SK-N-SH treated with all-trans-retinoic acid at 6 μM for 48 hours (cell line): ENCODE measurements at regions not wholly inside any gene's neighbourhood (a gene's known extent, or its start where the extent isn't known, plus 50 kb on each side); places are given as distances from the start of the nearest gene placed in this dataset.
A peak's percentile ranks its signal among the peaks of the same experiment; 100 is the strongest.

ENCODE experiments used
- ATAC-seq: fragments of 200-7000 bp; cut with Tn5 transposase; 3 replicates; pipeline ENCODE4 v1.9.1; 2020; ENCODE audit warnings: mild to moderate bottlenecking, moderate library complexity
- ARNTL ChIP-seq: fragments of 450-650 bp; formaldehyde crosslinking; IDR thresholded peaks from 2 replicates; pipeline ENCODE4 v1.5.0; 2020; ENCODE audit warnings: low read depth, mild to moderate bottlenecking, moderate library complexity, borderline replicate concordance
- BACH2 ChIP-seq: fragments of 250-450 bp; sonication (Bioruptor Pico); IDR thresholded peaks from 2 replicates; pipeline ENCODE4 v1.9.0; 2021; ENCODE audit warnings: mild to moderate bottlenecking, borderline replicate concordance
- CREB5 ChIP-seq: fragments of 250-450 bp; sonication (Bioruptor Pico); IDR thresholded peaks from 2 replicates; pipeline ENCODE4 v1.5.1; 2020; ENCODE audit warnings: low read depth, mild to moderate bottlenecking, moderate library complexity
- CSDC2 ChIP-seq: fragments of 250-450 bp; sonication (Bioruptor Pico); IDR thresholded peaks from 2 replicates; pipeline ENCODE4 v1.5.0; 2020; ENCODE audit warnings: mild to moderate bottlenecking, moderate library complexity
- CSRNP3 ChIP-seq: fragments of 250-450 bp; sonication (Bioruptor Pico); IDR thresholded peaks from 2 replicates; pipeline ENCODE4 v1.5.1; 2021; ENCODE audit warnings: mild to moderate bottlenecking, moderate library complexity
- ESRRG ChIP-seq: fragments of 250-450 bp; sonication (Bioruptor Pico); IDR thresholded peaks from 2 replicates; pipeline ENCODE4 v1.6.1; 2021; ENCODE audit warnings: mild to moderate bottlenecking
- ISL1 ChIP-seq: fragments of 250-450 bp; sonication (Bioruptor Pico); IDR thresholded peaks from 2 replicates; pipeline ENCODE4 v2.1.2; 2022; ENCODE audit warnings: mild to moderate bottlenecking, moderate library complexity
- OSR1 ChIP-seq: fragments of 250-450 bp; sonication (Bioruptor Pico); IDR thresholded peaks from 2 replicates; pipeline ENCODE4 v1.8.0; 2022; ENCODE audit warnings: moderate library complexity, mild to moderate bottlenecking, inconsistent platforms
- PPARA ChIP-seq: fragments of 250-450 bp; sonication (Bioruptor Pico); IDR thresholded peaks from 2 replicates; pipeline ENCODE4 v1.5.0; 2020; ENCODE audit warnings: mild to moderate bottlenecking, borderline replicate concordance
- RARB ChIP-seq: fragments of 250-450 bp; sonication (Bioruptor Pico); IDR thresholded peaks from 2 replicates; pipeline ENCODE4 v1.8.0; 2021; ENCODE audit warnings: mild to moderate bottlenecking, moderate library complexity
- SNAI2 ChIP-seq: fragments of 250-450 bp; sonication (Bioruptor Pico); IDR thresholded peaks from 2 replicates; pipeline ENCODE4 v1.5.0; 2020; ENCODE audit warnings: mild to moderate bottlenecking, moderate library complexity
- TCF4 ChIP-seq: fragments of 250-450 bp; sonication (Bioruptor Pico); IDR thresholded peaks from 2 replicates; pipeline ENCODE4 v1.8.0; 2021; ENCODE audit warnings: mild to moderate bottlenecking, moderate library complexity, borderline replicate concordance
- TOX ChIP-seq: fragments of 250-450 bp; sonication (Bioruptor Pico); IDR thresholded peaks from 2 replicates; pipeline ENCODE4 v1.8.0; 2021; ENCODE audit warnings: mild to moderate bottlenecking, moderate library complexity, borderline replicate concordance
- TSHZ2 ChIP-seq: fragments of 250-450 bp; sonication (Bioruptor Pico); IDR thresholded peaks from 2 replicates; pipeline ENCODE4 v1.5.0; 2020; ENCODE audit warnings: mild to moderate bottlenecking, moderate library complexity
- ZC3H10 ChIP-seq: fragments of 250-450 bp; sonication (Bioruptor Pico); IDR thresholded peaks from 2 replicates; pipeline ENCODE4 v1.5.1; 2021; ENCODE audit warnings: mild to moderate bottlenecking, moderate library complexity
- ZFP3 ChIP-seq: fragments of 250-450 bp; sonication (Bioruptor Pico); IDR thresholded peaks from 2 replicates; pipeline ENCODE4 v1.5.0; 2020; ENCODE audit warnings: mild to moderate bottlenecking, moderate library complexity
- ZFP30 ChIP-seq: fragments of 450-650 bp; formaldehyde crosslinking; IDR thresholded peaks from 2 replicates; pipeline ENCODE4 v1.5.0; 2022; ENCODE audit warnings: mild to moderate bottlenecking, moderate library complexity
- ZNF565 ChIP-seq: fragments of 450-650 bp; formaldehyde crosslinking; conservative IDR thresholded peaks from 2 replicates; pipeline ENCODE4 v1.5.0; 2020; ENCODE audit warnings: low read depth, mild to moderate bottlenecking, moderate library complexity
- ZNF70 ChIP-seq: fragments of 450-650 bp; formaldehyde crosslinking; IDR thresholded peaks from 2 replicates; pipeline ENCODE4 v1.5.0; 2020; ENCODE audit warnings: mild to moderate bottlenecking, moderate library complexity
- ZNF8 ChIP-seq: fragments of 450-650 bp; formaldehyde crosslinking; IDR thresholded peaks from 2 replicates; pipeline ENCODE4 v1.5.0; 2020; ENCODE audit warnings: mild to moderate bottlenecking, moderate library complexity
- TF ChIP-seq, protein P1 (sequence below): fragments of 250-450 bp; sonication (Bioruptor Pico); IDR thresholded peaks from 2 replicates; pipeline ENCODE4 v1.8.0; 2020; ENCODE audit warnings: mild to moderate bottlenecking, moderate library complexity, borderline replicate concordance

GRCh38 chr6:147127587-147127986, 76.6 kb upstream of the STXBP5 start:
- no peak for ATAC-seq
- TF ChIP-seq ESRRG (CRISPR knock-in tag) = no peak
- no peak for TF ChIP-seq ARNTL (CRISPR knock-in tag)
- TF ChIP-seq TOX = no peak
- TF ChIP-seq ZFP3 (CRISPR knock-in tag) = no peak
- no peak for TF ChIP-seq TCF4 (CRISPR knock-in tag)
- TF ChIP-seq TSHZ2 = no peak
- no peak for TF ChIP-seq RARB (CRISPR knock-in tag)
- no peak for TF ChIP-seq ZFP30 (CRISPR knock-in tag)
- TF ChIP-seq, protein P1, sequence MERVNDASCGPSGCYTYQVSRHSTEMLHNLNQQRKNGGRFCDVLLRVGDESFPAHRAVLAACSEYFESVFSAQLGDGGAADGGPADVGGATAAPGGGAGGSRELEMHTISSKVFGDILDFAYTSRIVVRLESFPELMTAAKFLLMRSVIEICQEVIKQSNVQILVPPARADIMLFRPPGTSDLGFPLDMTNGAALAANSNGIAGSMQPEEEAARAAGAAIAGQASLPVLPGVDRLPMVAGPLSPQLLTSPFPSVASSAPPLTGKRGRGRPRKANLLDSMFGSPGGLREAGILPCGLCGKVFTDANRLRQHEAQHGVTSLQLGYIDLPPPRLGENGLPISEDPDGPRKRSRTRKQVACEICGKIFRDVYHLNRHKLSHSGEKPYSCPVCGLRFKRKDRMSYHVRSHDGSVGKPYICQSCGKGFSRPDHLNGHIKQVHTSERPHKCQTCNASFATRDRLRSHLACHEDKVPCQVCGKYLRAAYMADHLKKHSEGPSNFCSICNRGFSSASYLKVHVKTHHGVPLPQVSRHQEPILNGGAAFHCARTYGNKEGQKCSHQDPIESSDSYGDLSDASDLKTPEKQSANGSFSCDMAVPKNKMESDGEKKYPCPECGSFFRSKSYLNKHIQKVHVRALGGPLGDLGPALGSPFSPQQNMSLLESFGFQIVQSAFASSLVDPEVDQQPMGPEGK (CRISPR knock-in tag) = no peak
- TF ChIP-seq BACH2 = no peak
- TF ChIP-seq CREB5 (CRISPR knock-in tag) = no peak
- no peak for TF ChIP-seq SNAI2
- no peak for TF ChIP-seq PPARA
- no peak for TF ChIP-seq CSDC2 (CRISPR knock-in tag)
- no peak for TF ChIP-seq ZNF8 (CRISPR knock-in tag)
- no peak for TF ChIP-seq ZC3H10 (CRISPR knock-in tag)
- no peak for TF ChIP-seq ISL1 (CRISPR knock-in tag)

DNA sequence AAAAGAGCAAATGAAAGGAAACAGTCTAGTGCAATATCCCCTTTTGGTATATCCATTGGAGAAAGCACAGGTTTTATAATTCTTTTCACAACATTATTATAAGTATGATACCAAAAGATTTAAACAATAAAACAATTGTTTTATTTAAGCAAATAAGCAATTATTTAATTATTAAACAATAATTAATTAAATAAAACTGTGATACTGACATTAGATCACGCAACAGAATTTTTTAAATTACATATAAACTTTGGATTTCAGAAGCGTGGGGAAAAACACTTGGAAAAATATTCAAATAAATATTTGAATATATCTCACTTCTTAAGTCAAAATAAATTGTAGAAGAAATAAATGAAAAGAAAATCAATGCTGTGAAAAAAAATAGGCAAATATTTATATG, 76.2 kb upstream of the STXBP5 start:
- TF ChIP-seq ARNTL (CRISPR knock-in tag) = no peak
- TF ChIP-seq, all 23 proteins: peak for 0
- ATAC-seq = no peak

DNA sequence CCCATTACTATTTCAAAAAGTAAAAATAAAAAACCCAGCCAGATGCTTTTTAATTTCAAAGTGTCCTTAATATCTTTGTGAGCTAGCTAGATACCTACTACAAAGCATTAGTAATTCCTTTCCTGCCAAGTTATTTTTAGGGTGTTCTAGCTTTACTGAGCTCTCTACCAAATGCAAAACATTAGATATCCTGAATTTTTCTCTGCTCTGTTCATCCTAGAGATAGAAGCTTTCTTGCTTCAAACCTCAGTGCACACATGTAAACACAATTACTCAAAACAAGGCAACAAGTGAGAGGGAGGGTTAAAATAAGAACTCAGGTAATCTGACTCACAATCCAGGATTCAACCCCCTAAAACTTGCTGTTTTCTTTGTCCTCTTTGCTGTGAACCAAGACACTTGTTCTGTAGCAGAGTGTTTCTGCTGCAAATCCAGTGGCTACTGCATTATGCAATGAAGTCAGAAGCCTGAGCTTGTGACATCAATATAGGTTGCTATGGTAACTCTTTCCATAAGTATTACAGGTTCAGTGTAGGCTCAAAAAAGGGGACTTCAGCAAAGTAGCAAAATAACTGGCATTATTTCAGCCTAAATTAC, 72.6 kb upstream of the STXBP5 start:
- ATAC-seq = peak; percentile 56; the same call in 2 of the 3 replicates
- TF ChIP-seq ZFP3 (CRISPR knock-in tag) (no peak), OSR1 (CRISPR knock-in tag) (no peak), CSDC2 (CRISPR knock-in tag) (no peak), ZNF70 (no peak), ZFP30 (CRISPR knock-in tag) (no peak), SNAI2 (no peak), CSRNP3 (no peak), TSHZ2 (no peak), ZNF8 (CRISPR knock-in tag) (no peak), RARB (CRISPR knock-in tag) (no peak), ZNF565 (CRISPR knock-in tag) (no peak), ISL1 (CRISPR knock-in tag) (no peak)
- TF ChIP-seq, protein P1 (CRISPR knock-in tag) = no peak
